Suppressor macrophage treated with lipopolysaccharide for 1 hour (primary cell): ENCODE measurements at regions not wholly inside any gene's neighbourhood (a gene's known extent, or its start where the extent isn't known, plus 50 kb on each side); places are given as distances from the start of the nearest gene placed in this dataset.
A peak's percentile ranks its signal among the peaks of the same experiment; 100 is the strongest.
"Not testable (repeated sequence)": the region's sequence is repeated elsewhere in the genome, so short reads cannot be mapped to it uniquely, and the experiment has no call there.

Source experiments
- DNase-seq, 3 donors: peaks; one replicate each; pipeline ENCODE4 v3.0.0-alpha.2; 2020 to 2022

DNA sequence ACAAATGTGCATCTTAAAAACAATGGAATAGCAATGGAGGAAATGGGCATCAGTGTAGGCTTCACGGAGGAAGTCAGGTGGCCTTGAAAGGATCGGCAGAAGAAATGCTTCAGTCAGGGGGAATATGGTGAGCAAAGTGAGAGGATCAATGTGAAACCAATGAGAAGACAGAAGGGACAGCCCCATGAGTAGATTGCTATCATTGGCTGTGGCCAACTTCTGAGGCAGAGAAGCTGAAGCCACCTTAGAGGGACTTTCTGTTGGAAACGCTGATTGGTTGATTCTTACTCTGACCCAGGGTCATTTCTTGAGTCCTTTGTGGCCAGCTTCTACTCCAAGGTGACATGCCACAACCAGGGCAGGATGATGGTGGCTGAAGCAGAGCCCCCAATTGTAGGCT, 130.7 kb upstream of the ZNF648 start:
- no peak for DNase-seq

GRCh38 chr1:182191381-182192115, 130.0 kb upstream of the ZNF648 start:
- peak in 2 of 3 donors; percentile 44 to 46 for DNase-seq

DNA sequence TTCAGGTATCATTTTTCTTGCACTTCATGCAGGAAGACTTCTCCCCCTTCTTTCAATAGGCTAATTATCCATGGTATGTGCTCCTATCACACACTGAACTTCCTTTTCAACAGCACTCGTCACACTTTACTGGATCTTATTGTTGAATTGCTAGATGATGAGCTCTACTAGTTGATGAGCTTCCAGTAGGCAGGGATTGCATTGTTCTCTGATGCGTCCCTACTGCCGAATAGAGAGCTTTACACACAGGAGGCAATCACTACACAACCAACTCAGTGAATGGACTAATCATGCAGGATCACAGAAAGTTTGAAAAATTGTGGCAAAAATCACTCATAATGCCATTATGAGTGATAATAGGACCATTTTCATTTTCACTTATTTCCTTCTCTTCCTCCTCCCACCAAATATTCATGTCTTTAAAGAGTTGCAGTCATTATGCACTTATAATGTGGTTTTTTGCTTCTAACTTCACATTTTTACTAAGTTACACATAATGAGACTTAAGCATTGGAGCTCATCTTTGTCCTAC, 128.1 kb upstream of the ZNF648 start:
- DNase-seq = no peak

DNA sequence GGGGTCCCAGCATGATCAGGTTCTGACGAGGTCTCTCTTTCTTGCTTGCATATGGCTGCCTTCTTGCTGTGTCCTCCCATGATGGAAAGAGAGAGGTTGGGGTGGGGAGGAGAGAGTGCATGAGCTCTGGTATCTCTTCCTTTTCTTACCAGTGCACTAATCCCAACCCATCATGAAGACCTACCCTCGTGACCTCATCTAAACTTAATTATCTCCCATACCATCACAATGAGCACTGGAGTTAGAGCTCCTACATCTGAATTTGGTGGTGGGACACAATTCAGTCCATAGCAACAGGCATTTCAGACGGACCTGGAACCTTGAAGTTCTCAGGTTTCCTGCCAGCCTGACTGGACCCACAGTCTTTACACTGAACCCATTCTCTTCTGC, 125.2 kb upstream of the ZNF648 start:
- DNase-seq = no peak

DNA sequence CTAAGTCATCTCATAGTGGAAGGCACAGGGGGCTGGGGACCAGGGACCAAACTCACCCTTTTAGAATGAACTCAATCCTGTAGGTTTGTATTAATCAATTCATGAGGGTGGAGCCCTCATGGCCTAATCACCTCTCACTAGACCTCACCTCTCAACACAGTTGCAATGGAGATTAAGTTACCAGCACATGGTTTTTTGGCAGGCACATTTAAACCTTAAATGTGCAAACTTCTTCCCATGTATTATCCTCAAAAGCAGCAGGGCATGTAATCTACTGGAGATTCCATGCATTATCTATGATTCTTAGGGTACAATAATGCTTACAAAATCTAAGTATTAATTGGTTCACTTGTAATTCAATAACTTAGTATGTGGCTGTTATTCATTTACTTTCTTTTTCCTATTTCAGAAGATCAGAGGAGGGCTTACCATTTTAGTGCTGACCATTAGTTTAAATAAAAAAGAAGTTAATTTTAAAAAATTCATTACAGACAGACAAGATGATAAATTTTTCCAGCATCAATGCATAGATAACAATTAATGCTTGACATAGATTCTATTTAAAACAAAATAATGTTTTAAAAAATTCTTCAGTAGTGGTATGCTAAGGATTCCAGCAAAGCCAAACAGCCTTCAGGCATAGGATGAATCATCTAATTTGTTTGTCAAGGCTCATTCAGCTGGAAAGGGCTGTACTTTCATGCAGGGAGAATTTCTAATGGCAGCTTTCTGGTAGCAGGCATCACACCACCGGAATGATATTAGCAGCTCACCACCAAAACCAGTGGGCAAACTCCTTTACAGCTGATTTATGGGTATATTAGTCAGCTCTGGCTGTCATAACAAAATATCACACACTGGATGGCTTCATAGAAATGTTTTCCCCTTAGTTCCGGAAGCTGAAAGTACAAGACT, 124.6 kb upstream of the ZNF648 start:
- DNase-seq = no peak

DNA sequence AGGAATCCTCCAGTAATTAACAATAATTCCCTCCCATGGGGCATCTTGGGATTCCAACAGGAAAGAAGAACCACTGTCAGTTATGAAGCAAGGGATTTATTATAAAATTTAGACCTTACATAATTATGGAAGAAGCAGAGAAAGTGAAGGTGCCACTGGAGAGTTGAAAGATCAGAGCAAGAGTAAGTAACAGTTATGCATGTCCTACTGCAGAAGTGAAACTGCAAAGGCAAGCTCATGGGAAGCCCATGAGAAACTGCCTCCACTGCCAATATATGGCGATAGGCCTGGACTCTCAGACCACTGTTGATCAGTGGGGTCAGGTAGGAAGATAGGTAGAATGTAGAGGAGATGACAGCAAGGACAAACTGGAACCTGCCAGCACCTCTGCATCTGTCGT, 123.6 kb upstream of the ZNF648 start:
- peak; percentile 39 to 62 (median 55) for DNase-seq

DNA sequence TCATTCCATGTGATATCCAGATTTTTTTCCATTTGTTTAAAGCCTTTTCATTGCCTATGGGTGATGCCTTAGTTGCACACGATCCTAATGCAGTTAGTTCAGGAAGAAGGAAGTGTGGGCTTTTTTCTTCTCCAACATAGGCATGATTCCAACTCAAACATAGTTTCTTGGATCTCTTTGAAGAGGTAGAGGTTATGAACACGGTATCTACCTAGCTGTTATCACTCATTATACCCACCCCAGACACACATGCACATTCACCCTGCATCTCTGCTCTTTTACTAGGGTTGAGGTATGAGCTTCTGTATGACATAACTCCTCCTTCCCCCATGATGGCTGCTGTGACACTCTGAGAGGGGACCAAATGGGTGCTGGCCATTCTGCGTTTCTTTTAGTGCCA, 122.1 kb upstream of the ZNF648 start:
- no peak for DNase-seq

DNA sequence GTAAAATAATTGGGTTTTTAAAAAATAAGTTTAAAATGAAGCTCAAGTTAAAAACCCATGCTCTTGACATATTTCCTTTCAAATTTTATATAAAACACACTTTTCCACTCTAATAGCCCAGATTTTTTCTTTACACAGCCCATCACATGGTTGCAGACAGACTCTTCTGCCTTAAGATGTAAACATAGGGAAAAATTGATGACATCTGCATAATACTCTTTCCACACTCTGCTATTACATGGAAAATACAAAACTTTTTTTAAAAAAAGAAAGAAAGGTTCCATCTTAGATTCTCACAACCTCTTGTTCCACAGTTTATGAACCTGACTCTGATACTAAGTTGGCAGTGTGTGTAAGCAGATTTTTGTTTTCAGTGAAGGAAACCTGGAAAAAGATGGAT, 120.8 kb upstream of the ZNF648 start:
- no peak for DNase-seq

- DNase-seq = no peak
Measured at GRCh38 chr1:182181167-182181572, 119.7 kb upstream of the ZNF648 start.

- peak; percentile 74 to 87 (median 84) for DNase-seq
Measured at GRCh38 chr1:182175361-182175931, 113.9 kb upstream of the ZNF648 start.

- no peak for DNase-seq
Measured at GRCh38 chr1:182174513-182174855, 113.0 kb upstream of the ZNF648 start.

DNA sequence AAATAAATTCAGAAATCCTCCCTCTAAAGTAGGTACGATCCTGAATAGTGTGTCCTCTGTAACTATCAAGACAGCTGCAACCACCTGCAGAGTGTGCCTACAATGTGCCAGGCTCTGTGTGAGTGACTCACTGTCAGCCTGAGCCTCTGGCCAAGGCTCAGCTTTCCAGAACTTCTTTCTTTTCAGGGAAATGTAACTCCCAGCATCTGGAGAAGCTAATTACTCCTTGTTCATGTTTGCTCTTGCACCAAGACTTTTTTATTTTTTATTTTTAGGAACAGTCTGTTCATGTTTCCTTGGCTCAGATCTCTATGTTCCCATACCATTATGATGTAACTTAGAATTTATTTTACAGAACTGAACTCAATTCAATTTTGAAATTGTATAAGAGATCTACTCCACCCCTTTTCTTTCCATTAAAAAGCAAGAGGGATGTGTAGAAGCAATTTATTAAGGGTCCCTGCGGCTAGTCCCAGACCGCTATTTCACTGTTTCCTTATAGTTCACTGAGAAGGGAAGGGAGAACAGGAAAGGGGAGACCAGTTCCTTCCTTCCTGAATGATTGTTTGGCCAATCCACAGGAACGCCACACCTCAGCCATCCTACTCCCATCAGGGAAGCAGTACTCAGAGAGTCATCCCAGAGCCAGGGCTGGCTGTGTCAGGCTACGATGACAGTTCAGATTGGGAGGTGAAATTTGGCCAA, 112.4 kb upstream of the ZNF648 start:
- no peak for DNase-seq

- no peak for DNase-seq
Measured at GRCh38 chr1:182172699-182173098, 111.2 kb upstream of the ZNF648 start.

DNA sequence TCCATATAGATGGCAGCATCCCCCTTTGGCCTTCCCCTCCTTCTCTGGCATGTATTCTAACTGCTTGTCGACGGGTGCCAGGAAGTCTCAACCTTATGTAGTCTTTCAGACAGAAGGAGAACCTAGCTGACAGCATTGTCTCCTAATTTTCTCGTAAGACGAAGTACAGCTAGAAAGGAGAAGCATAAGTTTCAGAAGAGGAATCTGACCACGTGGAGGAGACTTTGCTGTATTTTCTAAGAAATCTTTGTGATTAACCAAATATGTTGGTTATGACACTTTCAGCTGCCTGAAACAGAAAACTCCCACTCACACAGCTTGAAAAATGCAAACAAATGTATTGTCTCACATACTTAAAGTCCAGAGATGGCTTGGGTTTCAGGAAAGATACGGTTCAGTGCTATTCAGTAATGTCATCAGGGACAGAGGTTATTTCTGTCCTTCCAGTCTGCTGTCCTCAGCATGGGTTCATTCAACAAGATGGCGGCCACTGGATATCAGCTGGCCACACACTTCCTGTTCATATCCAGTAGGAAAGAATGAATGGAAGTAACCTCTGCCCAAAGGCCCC, 109.5 kb upstream of the ZNF648 start:
- peak; percentile 63 to 93 (median 89) for DNase-seq

- peak in 2 of 3 donors; percentile 40 to 53 for DNase-seq
Measured at GRCh38 chr1:182169203-182169602, 107.7 kb upstream of the ZNF648 start.

DNA sequence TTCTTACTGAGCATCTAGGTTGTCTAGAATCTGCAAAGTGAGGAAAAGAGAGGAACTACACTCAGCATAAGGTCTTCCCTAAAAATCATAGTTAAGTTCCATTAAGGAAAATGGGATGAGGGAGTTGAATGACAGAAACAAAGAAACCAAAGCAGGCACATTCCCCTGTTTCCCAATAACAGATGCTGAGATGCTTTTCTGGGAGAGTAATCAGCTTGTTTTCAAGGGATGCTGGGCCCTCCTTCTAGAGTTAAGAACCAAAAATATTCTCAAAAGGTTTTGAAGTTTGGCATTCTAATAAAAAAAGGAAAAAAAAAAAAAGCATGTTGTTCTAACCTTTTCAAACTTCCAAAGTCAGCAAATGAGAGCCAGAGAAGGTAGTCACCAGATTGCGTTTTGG, 105.2 kb upstream of the ZNF648 start:
- no peak for DNase-seq

GRCh38 chr1:182166321-182166720, 104.8 kb upstream of the ZNF648 start:
- DNase-seq = no peak

- peak in 2 of 3 donors; percentile 40 to 49 for DNase-seq
Measured at GRCh38 chr1:182164273-182164672, 102.8 kb upstream of the ZNF648 start.

- DNase-seq = no peak
Measured at GRCh38 chr1:182163821-182164223, 102.3 kb upstream of the ZNF648 start.

DNA sequence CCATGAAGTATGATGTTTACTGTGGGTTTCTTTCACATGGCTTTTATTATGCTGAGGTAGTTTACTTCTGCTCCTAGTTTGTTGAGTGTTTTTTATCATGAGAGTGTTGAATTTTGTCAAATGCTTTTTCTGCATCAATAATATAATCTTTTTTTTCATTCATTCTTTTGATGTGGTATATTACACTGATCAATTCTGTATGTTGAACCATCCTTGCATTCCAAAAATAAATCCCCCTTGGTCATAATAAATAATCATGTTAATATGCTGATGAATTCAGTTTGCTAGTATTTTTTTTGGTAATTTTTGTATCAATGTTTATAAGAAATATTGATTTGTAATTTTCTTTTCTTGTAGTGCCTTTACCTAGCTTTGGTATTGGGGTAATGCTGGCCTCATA, 97.9 kb upstream of the ZNF648 start:
- no peak for DNase-seq

DNA sequence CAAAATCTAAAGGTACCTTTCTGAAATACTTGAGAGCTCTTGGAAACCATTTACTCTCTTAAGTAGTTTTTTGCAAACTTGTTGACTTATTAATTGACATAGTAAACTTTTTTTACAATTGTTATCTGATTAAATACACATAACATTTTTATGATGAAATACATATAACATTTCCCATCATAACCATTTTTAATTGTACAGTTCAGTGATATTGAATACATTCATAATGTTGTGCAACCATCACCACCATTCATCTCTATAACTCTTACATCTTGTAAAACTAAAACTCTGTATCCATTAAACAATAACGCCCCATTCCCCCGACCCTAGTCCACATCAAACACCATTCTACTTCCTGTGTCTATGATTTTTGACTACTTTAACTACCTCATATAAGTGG, 95.7 kb upstream of the ZNF648 start:
- DNase-seq = no peak

- DNase-seq = not testable (repeated sequence)
Measured at GRCh38 chr1:182154425-182154824, 92.9 kb upstream of the ZNF648 start.
